K562 (cell line): ENCODE measurements at regions not wholly inside any gene's neighbourhood (a gene's known extent, or its start where the extent isn't known, plus 50 kb on each side); places are given as distances from the start of the nearest gene placed in this dataset.

ENCODE experiments used
- ATAC-seq: fragments of 200-7000 bp; cut with Tn5 transposase; 3 replicates; pipeline ENCODE4 v1.9.1; 2020; ENCODE audit warnings: moderate library complexity
- BruUV-seq: library from RNA; stranded (reverse); fragments of 400-500 nt; replicated peaks from 2 replicates; lab custom pipeline; 2021; lab: Mats Ljungman, UMichigan
- CTCF ChIA-PET: fragments of 300-600 bp; formaldehyde crosslinking; extraction: SDS; loops from one replicate; lab custom pipeline; 2021; ENCODE audit warnings: low intra/inter-chr PET ratio; lab: Yijun Ruan, JAX
- POLR2A ChIA-PET: fragments of 300-600, 350-650 bp; sonication (Branson Sonifier 250); formaldehyde crosslinking; extraction: SDS; loops from one replicate; lab custom pipeline; 2021; ENCODE audit warnings: antibody characterized with exemption, inconsistent platforms; lab: Yijun Ruan, JAX
- DNase-seq, 4 experiments: peaks; one replicate each; pipeline versions ENCODE4 v3.0.0 to v3.0.0-alpha.2; 2011 to 2018; ENCODE audit warnings: low spot score in 3 of 4, mixed read lengths in 3 of 4; ENCODE audit errors: extremely low read depth in 1 of 4
- FAIRE-seq: peaks from 2 replicates; lab custom pipeline; 2011; peaks lifted over from hg19 to GRCh38; lab: Jason Lieb, UNC
- H2AFZ ChIP-seq: 2 replicates; pipeline ENCODE4 v1.6.0; 2011; ENCODE audit warnings: low read depth, low read length, control low read depth, inconsistent platforms
- H3K27ac ChIP-seq: fragments of 200-600 bp; 3 replicates; pipeline ENCODE4 v1.8.0; 2011; ENCODE audit warnings: low read depth, mild to moderate bottlenecking, control low read depth, inconsistent platforms, low read length, moderate library complexity, mixed read lengths; ENCODE audit errors: extremely low read depth
- H3K27me3 ChIP-seq, 2 experiments: fragments of 300-600 bp in 1 of 2; 2 replicates in 1 of 2; 3 replicates in 1 of 2; pipeline versions ENCODE4 v1.6.0 to v1.8.0; 2011; ENCODE audit warnings: inconsistent platforms in 2 of 2, low read length in 2 of 2, mild to moderate bottlenecking in 1 of 2, mixed read lengths in 1 of 2, moderate library complexity in 1 of 2; ENCODE audit not compliant: control insufficient read depth in 2 of 2, insufficient read depth in 2 of 2
- H3K36me3 ChIP-seq: fragments of 300-600 bp; 3 replicates; pipeline ENCODE4 v1.8.0; 2011; ENCODE audit warnings: mild to moderate bottlenecking, low read length, inconsistent platforms; ENCODE audit not compliant: control insufficient read depth, insufficient read depth
- H3K4me1 ChIP-seq, 2 experiments: fragments of 200-600 bp in 1 of 2; replicated peaks in 1 of 2; 2 replicates in 1 of 2; 3 replicates in 1 of 2; pipeline versions ENCODE4 v1.5.1 to v1.8.0; 2011; ENCODE audit warnings: inconsistent platforms in 2 of 2, low read length in 2 of 2, mild to moderate bottlenecking in 1 of 2, mixed read lengths in 1 of 2, moderate library complexity in 1 of 2; ENCODE audit not compliant: control insufficient read depth in 2 of 2, insufficient read depth in 2 of 2
- H3K4me2 ChIP-seq: 2 replicates; pipeline ENCODE4 v1.6.1; 2011; ENCODE audit warnings: low read length, control low read depth, inconsistent platforms, mixed read lengths; ENCODE audit not compliant: insufficient read depth
- H3K4me3 ChIP-seq: fragments of 200-600 bp; sonication (generic), shearing (Covaris generic); 2 replicates; pipeline ENCODE4 v1.5.1; 2016; ENCODE audit warnings: control low read depth, inconsistent platforms
- H3K79me2 ChIP-seq: fragments of 200-600 bp; 3 replicates; pipeline ENCODE4 v1.8.0; 2011; ENCODE audit warnings: low read length, inconsistent platforms; ENCODE audit not compliant: control insufficient read depth, insufficient read depth
- H3K9ac ChIP-seq, 2 experiments: 2 replicates each; pipeline versions ENCODE4 v1.6.0 to v1.6.1; 2011; ENCODE audit warnings: low read depth in 2 of 2, low read length in 2 of 2, control low read depth in 1 of 2, inconsistent platforms in 1 of 2, mild to moderate bottlenecking in 1 of 2, mixed read lengths in 1 of 2; ENCODE audit not compliant: insufficient read depth in 1 of 2
- H3K9me1 ChIP-seq: one replicate; pipeline ENCODE4 v1.6.0; 2011; ENCODE audit warnings: inconsistent platforms, mild to moderate bottlenecking, low read length, moderate library complexity; ENCODE audit not compliant: control insufficient read depth, insufficient read depth
- H3K9me3 ChIP-seq: replicated peaks from 2 replicates; pipeline ENCODE4 v1.5.1; 2011; ENCODE audit warnings: low read depth, low read length, inconsistent platforms; ENCODE audit not compliant: control insufficient read depth, insufficient read depth
- H4K20me1 ChIP-seq: replicated peaks from 2 replicates; pipeline ENCODE4 v1.6.1; 2011; ENCODE audit warnings: low read length, inconsistent platforms, mixed read lengths; ENCODE audit not compliant: control insufficient read depth, insufficient read depth
- BCOR ChIP-seq: fragments of 450-650 bp; IDR thresholded peaks from 2 replicates; pipeline ENCODE4 v1.6.1; 2016
- CEBPB ChIP-seq: fragments of 450-650 bp; IDR thresholded peaks from 2 replicates; pipeline ENCODE4 v1.6.1; 2016; ENCODE audit warnings: missing genetic modification characterization, missing compliant biosample characterization
- EGR1 ChIP-seq: fragments of 450-650 bp; conservative IDR thresholded peaks from 2 replicates; pipeline ENCODE4 v1.6.1; 2017; ENCODE audit warnings: mild to moderate bottlenecking
- FOS ChIP-seq: IDR thresholded peaks from 3 replicates; pipeline ENCODE4 v1.6.1; 2011; ENCODE audit not compliant: insufficient read length; ENCODE audit errors: extremely low read depth
- HDAC1 ChIP-seq, 2 experiments: fragments of 450-650 bp; IDR thresholded peaks; 2 replicates each; pipeline ENCODE4 v1.6.1; 2016 to 2017; ENCODE audit warnings: inconsistent platforms in 1 of 2, mild to moderate bottlenecking in 1 of 2, moderate library complexity in 1 of 2
- HNRNPLL ChIP-seq: fragments of 200-400 bp; formaldehyde crosslinking; IDR thresholded peaks from 2 replicates; pipeline ENCODE4 v1.6.1; 2017; ENCODE audit warnings: low read length, low read depth, mild to moderate bottlenecking; ENCODE audit not compliant: poor library complexity, severe bottlenecking
- LARP7 ChIP-seq: fragments of 450-650 bp; IDR thresholded peaks from 2 replicates; pipeline ENCODE4 v1.6.1; 2016
- NFXL1 ChIP-seq: fragments of 450-650 bp; formaldehyde crosslinking; IDR thresholded peaks from 2 replicates; pipeline ENCODE4 v1.4.0; 2021; ENCODE audit warnings: mild to moderate bottlenecking
- NR1H2 ChIP-seq: sonication (generic); formaldehyde crosslinking; IDR thresholded peaks from 2 replicates; pipeline ENCODE4 v1.4.0; 2020; ENCODE audit warnings: mild to moderate bottlenecking, missing genetic modification reagents
- NRF1 ChIP-seq, 2 experiments: fragments of 450-650 bp; IDR thresholded peaks in 1 of 2; conservative IDR thresholded peaks in 1 of 2; 2 replicates each; pipeline ENCODE4 v1.6.1; 2014; ENCODE audit warnings: mild to moderate bottlenecking in 2 of 2
- RB1 ChIP-seq: fragments of 450-650 bp; IDR thresholded peaks from 2 replicates; pipeline ENCODE4 v1.6.1; 2017; ENCODE audit warnings: low read depth, mild to moderate bottlenecking
- TAL1 ChIP-seq: fragments of 450-650 bp; IDR thresholded peaks from 2 replicates; pipeline ENCODE4 v1.6.1; 2016; ENCODE audit warnings: mild to moderate bottlenecking
- ZNF146 ChIP-seq: IDR thresholded peaks from one replicate; pipeline ENCODE4 v1.6.1; 2018; ENCODE audit warnings: missing compliant biosample characterization; ENCODE audit not compliant: unreplicated experiment
- ZNF23 ChIP-seq: fragments of 250-450 bp; sonication (Bioruptor Pico); IDR thresholded peaks from 2 replicates; pipeline ENCODE4 v1.4.0; 2020; ENCODE audit warnings: mild to moderate bottlenecking
- ZNF263 ChIP-seq: sonication (generic); formaldehyde crosslinking; IDR thresholded peaks from 2 replicates; pipeline ENCODE4 v1.8.0; 2022; ENCODE audit warnings: mild to moderate bottlenecking, missing genetic modification reagents, borderline replicate concordance
- ZNF561 ChIP-seq: fragments of 450-650 bp; formaldehyde crosslinking; conservative IDR thresholded peaks from 2 replicates; pipeline ENCODE4 v1.4.0; 2020; ENCODE audit warnings: mild to moderate bottlenecking, moderate library complexity
- ZNF75A ChIP-seq: fragments of 450-650 bp; formaldehyde crosslinking; IDR thresholded peaks from 2 replicates; pipeline ENCODE4 v1.4.0; 2020; ENCODE audit warnings: mild to moderate bottlenecking
- WGBS: fragments of 100-300 bp; shearing (Covaris generic); methylation state at CpG from one replicate; pipeline ENCODE4 v1.1.6; 2016; ENCODE audit warnings: low coverage, mixed read lengths; ENCODE audit not compliant: insufficient coverage; ENCODE audit errors: missing lambda C conversion rate; 5-methylcytosine and 5-hydroxymethylcytosine counted together
- in situ Hi-C: fragments of 300-500 bp; cut with MboI; formaldehyde crosslinking; loops from 4 replicates; pipeline ENCODE4 v1.15.0; 2018; ENCODE audit warnings: inconsistent platforms, mixed read lengths
- intact Hi-C: fragments of 100-400 bp; cut with micrococcal nuclease; formaldehyde crosslinking; loops from 2 replicates; pipeline ENCODE4 v1.14.2; 2022
- TF ChIP-seq, protein P1 (sequence below), 2 experiments: fragments of 150-350 bp in 1 of 2; IDR thresholded peaks; 2 replicates each; pipeline ENCODE4 v1.6.1; 2012 to 2016; ENCODE audit warnings: low read depth in 2 of 2, low read length in 2 of 2, mild to moderate bottlenecking in 1 of 2, moderate library complexity in 1 of 2
- TF ChIP-seq, protein P2 (sequence below): fragments of 250-450 bp; sonication (Bioruptor Pico); IDR thresholded peaks from 2 replicates; pipeline ENCODE4 v1.9.0; 2021; ENCODE audit warnings: mild to moderate bottlenecking
- TF ChIP-seq, protein P3 (sequence below): fragments of 450-650 bp; IDR thresholded peaks from one replicate; pipeline ENCODE4 v1.6.1; 2018; ENCODE audit warnings: mild to moderate bottlenecking, moderate library complexity; ENCODE audit not compliant: partially characterized antibody

DNA sequence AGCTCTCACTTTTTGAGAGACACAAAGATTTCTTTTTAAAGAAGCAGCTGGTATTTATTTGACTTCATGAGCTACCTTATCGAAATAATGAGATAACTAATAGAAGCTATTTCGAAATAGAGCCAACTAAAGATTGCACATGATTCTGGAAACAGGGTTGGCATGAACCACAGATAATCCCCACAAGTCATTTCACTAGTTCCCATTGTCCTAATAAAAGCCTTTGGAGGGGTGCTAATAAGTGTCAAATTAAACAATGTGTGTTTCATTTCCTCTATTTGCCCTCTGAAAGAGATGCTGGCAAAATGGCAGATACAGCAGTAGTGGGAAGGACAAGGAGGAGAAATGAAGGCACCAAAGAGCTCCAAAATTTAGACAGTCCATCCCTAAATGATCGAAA, 78.6 kb upstream of the RIPOR2 start:
- ChIA-PET POLR2A (no interaction called here), CTCF (no interaction called here)
- 1% methylated on average over 3 of the region's 3 CpGs for WGBS
- ATAC-seq (no peak), FAIRE-seq (no peak), DNase-seq (no peak)
- peaks cover 0 to 9% of the 10 kb centered on the region in 2 experiments; a peak in 1 of 5 replicates for H3K27me3 ChIP-seq
- TF ChIP-seq ZNF561 (CRISPR knock-in tag) (no peak), NFXL1 (CRISPR knock-in tag) (no peak), FOS (no peak), NR1H2 (CRISPR knock-in tag) (no peak), RB1 (no peak), EGR1 (no peak), HNRNPLL (no peak), CEBPB (no peak), ZNF263 (CRISPR knock-in tag) (no peak), BCOR (no peak), LARP7 (no peak), ZNF146 (CRISPR knock-in tag) (no peak), ZNF75A (CRISPR knock-in tag) (no peak), ZNF23 (CRISPR knock-in tag) (no peak), NRF1 (conservative IDR thresholded peaks at IDR 0.05 in 1 of 2, IDR thresholded peaks at IDR 0.05 in 1 of 2) (no peak), HDAC1 (IDR thresholded peaks at IDR 0.05) (no peak), TAL1 (no peak)
- TF ChIP-seq, protein P1, sequence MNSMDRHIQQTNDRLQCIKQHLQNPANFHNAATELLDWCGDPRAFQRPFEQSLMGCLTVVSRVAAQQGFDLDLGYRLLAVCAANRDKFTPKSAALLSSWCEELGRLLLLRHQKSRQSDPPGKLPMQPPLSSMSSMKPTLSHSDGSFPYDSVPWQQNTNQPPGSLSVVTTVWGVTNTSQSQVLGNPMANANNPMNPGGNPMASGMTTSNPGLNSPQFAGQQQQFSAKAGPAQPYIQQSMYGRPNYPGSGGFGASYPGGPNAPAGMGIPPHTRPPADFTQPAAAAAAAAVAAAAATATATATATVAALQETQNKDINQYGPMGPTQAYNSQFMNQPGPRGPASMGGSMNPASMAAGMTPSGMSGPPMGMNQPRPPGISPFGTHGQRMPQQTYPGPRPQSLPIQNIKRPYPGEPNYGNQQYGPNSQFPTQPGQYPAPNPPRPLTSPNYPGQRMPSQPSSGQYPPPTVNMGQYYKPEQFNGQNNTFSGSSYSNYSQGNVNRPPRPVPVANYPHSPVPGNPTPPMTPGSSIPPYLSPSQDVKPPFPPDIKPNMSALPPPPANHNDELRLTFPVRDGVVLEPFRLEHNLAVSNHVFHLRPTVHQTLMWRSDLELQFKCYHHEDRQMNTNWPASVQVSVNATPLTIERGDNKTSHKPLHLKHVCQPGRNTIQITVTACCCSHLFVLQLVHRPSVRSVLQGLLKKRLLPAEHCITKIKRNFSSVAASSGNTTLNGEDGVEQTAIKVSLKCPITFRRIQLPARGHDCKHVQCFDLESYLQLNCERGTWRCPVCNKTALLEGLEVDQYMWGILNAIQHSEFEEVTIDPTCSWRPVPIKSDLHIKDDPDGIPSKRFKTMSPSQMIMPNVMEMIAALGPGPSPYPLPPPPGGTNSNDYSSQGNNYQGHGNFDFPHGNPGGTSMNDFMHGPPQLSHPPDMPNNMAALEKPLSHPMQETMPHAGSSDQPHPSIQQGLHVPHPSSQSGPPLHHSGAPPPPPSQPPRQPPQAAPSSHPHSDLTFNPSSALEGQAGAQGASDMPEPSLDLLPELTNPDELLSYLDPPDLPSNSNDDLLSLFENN (IDR thresholded peaks at IDR 0.05; ENCODE audit: low read depth in 2 of 2, low read length in 2 of 2), result no peak
- TF ChIP-seq, protein P2, sequence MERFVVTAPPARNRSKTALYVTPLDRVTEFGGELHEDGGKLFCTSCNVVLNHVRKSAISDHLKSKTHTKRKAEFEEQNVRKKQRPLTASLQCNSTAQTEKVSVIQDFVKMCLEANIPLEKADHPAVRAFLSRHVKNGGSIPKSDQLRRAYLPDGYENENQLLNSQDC (CRISPR knock-in tag), result no peak
- TF ChIP-seq, protein P3, sequence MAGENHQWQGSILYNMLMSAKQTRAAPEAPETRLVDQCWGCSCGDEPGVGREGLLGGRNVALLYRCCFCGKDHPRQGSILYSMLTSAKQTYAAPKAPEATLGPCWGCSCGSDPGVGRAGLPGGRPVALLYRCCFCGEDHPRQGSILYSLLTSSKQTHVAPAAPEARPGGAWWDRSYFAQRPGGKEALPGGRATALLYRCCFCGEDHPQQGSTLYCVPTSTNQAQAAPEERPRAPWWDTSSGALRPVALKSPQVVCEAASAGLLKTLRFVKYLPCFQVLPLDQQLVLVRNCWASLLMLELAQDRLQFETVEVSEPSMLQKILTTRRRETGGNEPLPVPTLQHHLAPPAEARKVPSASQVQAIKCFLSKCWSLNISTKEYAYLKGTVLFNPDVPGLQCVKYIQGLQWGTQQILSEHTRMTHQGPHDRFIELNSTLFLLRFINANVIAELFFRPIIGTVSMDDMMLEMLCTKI, result no peak
- H3K4me2 ChIP-seq, result no peak overlapping the region
- H3K36me3 ChIP-seq, result no peaks in the 10 kb centered on the region
- no peaks in the 10 kb centered on the region for H4K20me1 ChIP-seq
- intact Hi-C loops, result no loop called here
- no peaks in the 10 kb centered on the region for H3K9me1 ChIP-seq
- no peaks in the 10 kb centered on the region for H3K79me2 ChIP-seq
- no peaks in the 10 kb centered on the region for H3K9me3 ChIP-seq
- no TSS peak for BruUV-seq
- in situ Hi-C loops, result no loop called here
- no peak overlapping the region for H3K9ac ChIP-seq
- H3K4me1 ChIP-seq, result no peaks in the 10 kb centered on the region; a peak in 1 of 5 replicates
- H2AFZ ChIP-seq, result no peak overlapping the region
- no peak overlapping the region for H3K4me3 ChIP-seq
- no peak overlapping the region for H3K27ac ChIP-seq
